Posterior cingulate gyrus (tissue), 11 donors: ENCODE measurements at regions not wholly inside any gene's neighbourhood (a gene's known extent, or its start where the extent isn't known, plus 50 kb on each side); places are given as distances from the start of the nearest gene placed in this dataset.
"Not testable (repeated sequence)": the region's sequence is repeated elsewhere in the genome, so short reads cannot be mapped to it uniquely, and the experiment has no call there.

Experiments
- DNase-seq, 10 donors: peaks; one replicate each; pipeline versions ENCODE4 v3.0.0 to v3.0.0-alpha.2; 2020 to 2021; ENCODE audit warnings: mixed read lengths in 3 of 10
- intact Hi-C: fragments of 100-400 bp; cut with DNase I; formaldehyde crosslinking; loops from one replicate; pipeline ENCODE4 v1.15.1; 2023

- no peak for DNase-seq
- intact Hi-C loops = no loop called here
These were observed 76.9 kb upstream of the YWHAQ start for GRCh38 chr2:9707611-9708160.

- intact Hi-C loops = no loop called here
- DNase-seq = peak in 1 of 10 donors; percentile 77
These were observed 78.1 kb upstream of the YWHAQ start for GRCh38 chr2:9708683-9709538.

- peak in 2 of 10 donors; percentile 22 to 70 for DNase-seq
- intact Hi-C loops = no loop called here
These were observed 78.9 kb upstream of the YWHAQ start for GRCh38 chr2:9709539-9710285.

- intact Hi-C loops = no loop called here
These were observed 79.5 kb upstream of the YWHAQ start for GRCh38 chr2:9710311-9710710.

GRCh38 chr2:9712263-9712662 is 81.5 kb upstream of the YWHAQ start:
- intact Hi-C loops = no loop called here
- DNase-seq = peak in 1 of 10 donors; percentile 52

More at GRCh38 chr2:9710311-9710710, 79.5 kb upstream of the YWHAQ start:
- DNase-seq = no peak

- DNase-seq = no peak
- intact Hi-C loops = no loop called here
These were observed 83.9 kb upstream of the YWHAQ start for GRCh38 chr2:9714630-9715214.

GRCh38 chr2:9715238-9715637 is 84.4 kb upstream of the YWHAQ start:
- intact Hi-C loops = no loop called here

GRCh38 chr2:9717886-9718451 is 87.2 kb upstream of the YWHAQ start:
- DNase-seq = no peak
- intact Hi-C loops = no loop called here

More at GRCh38 chr2:9715238-9715637, 84.4 kb upstream of the YWHAQ start:
- no peak for DNase-seq

GRCh38 chr2:9720352-9721093 is 89.7 kb upstream of the YWHAQ start:
- DNase-seq = peak in 1 of 10 donors; percentile 70
- intact Hi-C loops = no loop called here

- no peak for DNase-seq
- intact Hi-C loops = no loop called here
These were observed 90.5 kb upstream of the YWHAQ start for GRCh38 chr2:9721344-9721743.

- DNase-seq = no peak
- intact Hi-C loops = no loop called here
These were observed 91.7 kb upstream of the YWHAQ start for GRCh38 chr2:9722451-9722850.

- intact Hi-C loops = no loop called here
- no peak for DNase-seq
These were observed 93.8 kb upstream of the YWHAQ start for GRCh38 chr2:9724565-9724964.

- DNase-seq = peak in 1 of 10 donors; percentile 14
- intact Hi-C loops = no loop called here
These were observed 94.3 kb upstream of the YWHAQ start for GRCh38 chr2:9725106-9725505.

GRCh38 chr2:9726016-9726415 is 95.2 kb upstream of the YWHAQ start:
- DNase-seq, intact Hi-C loops: not testable (repeated sequence)

GRCh38 chr2:9730523-9730922 is 99.7 kb upstream of the YWHAQ start:
- intact Hi-C loops = not testable (repeated sequence)
- peak in 1 of 10 donors; percentile 50 for DNase-seq

- intact Hi-C loops = no loop called here
These were observed 102.0 kb upstream of the YWHAQ start for GRCh38 chr2:9732824-9733223.

GRCh38 chr2:9734308-9734707 is 103.5 kb upstream of the YWHAQ start:
- intact Hi-C loops = no loop called here
- DNase-seq = no peak

More at GRCh38 chr2:9732824-9733223, 102.0 kb upstream of the YWHAQ start:
- DNase-seq = no peak

GRCh38 chr2:9735335-9735734 is 104.5 kb upstream of the YWHAQ start:
- intact Hi-C loops = no loop called here
- DNase-seq = no peak

- DNase-seq = no peak
- intact Hi-C loops = no loop called here
These were observed 105.2 kb upstream of the YWHAQ start for GRCh38 chr2:9736021-9736420.
